Ishikawa (cell line): ENCODE measurements at regions not wholly inside any gene's neighbourhood (a gene's known extent, or its start where the extent isn't known, plus 50 kb on each side); places are given as distances from the start of the nearest gene placed in this dataset.

Source experiments
- EGR1 ChIP-seq: IDR thresholded peaks from 2 replicates; pipeline ENCODE4 v1.6.1; 2012
- EP300 ChIP-seq: IDR thresholded peaks from 2 replicates; pipeline ENCODE4 v1.6.1; 2012; ENCODE audit warnings: borderline replicate concordance
- FOXM1 ChIP-seq: IDR thresholded peaks from 2 replicates; pipeline ENCODE4 v1.6.1; 2012; ENCODE audit warnings: low read depth, borderline replicate concordance
- MAX ChIP-seq: IDR thresholded peaks from 2 replicates; pipeline ENCODE4 v1.6.1; 2012
- NFIC ChIP-seq: IDR thresholded peaks from 2 replicates; pipeline ENCODE4 v1.6.1; 2012
- REST ChIP-seq: IDR thresholded peaks from 2 replicates; pipeline ENCODE4 v1.6.1; 2012; ENCODE audit warnings: low read depth, mild to moderate bottlenecking
- TAF1 ChIP-seq: IDR thresholded peaks from 2 replicates; pipeline ENCODE4 v1.6.1; 2012; ENCODE audit warnings: low read depth, mild to moderate bottlenecking
- TCF12 ChIP-seq: IDR thresholded peaks from 2 replicates; pipeline ENCODE4 v1.6.1; 2012; ENCODE audit warnings: low read depth
- YY1 ChIP-seq: IDR thresholded peaks from 2 replicates; pipeline ENCODE4 v1.6.1; 2012; ENCODE audit warnings: low read depth

DNA sequence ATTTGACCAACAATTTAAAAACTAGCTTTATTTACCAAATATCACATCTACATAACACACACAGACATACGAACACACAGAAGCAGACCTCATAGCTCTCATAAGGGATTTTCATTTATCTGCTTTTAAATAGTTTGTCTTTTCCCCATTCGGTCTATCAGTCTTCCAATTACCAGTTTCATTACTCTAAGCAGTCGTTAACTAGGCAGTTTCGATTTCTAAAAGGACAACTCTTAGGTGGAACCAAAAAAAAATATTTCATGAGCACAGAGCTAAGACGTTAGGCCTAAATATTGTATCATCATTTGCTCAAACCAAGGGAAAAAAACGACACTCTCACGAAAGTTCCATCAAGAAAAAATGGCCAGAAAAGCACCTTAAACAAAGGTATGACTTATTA, 228.4 kb downstream of the SPANXN1 start:
- TF ChIP-seq EGR1 (no peak), YY1 (no peak), EP300 (no peak), TCF12 (no peak), REST (no peak), NFIC (no peak), MAX (no peak), TAF1 (no peak), FOXM1 (no peak)
